B cell (primary cell): ENCODE measurements at regions not wholly inside any gene's neighbourhood (a gene's known extent, or its start where the extent isn't known, plus 50 kb on each side); places are given as distances from the start of the nearest gene placed in this dataset.

ENCODE experiments used
- ATAC-seq: fragments of 200-7000 bp; cut with Tn5 transposase; one replicate; pipeline ENCODE4 v1.10.0; 2021; ENCODE audit warnings: low read depth, mild to moderate bottlenecking, moderate number of reproducible peaks, moderate library complexity
- CTCF ChIA-PET: fragments of 350-600 bp; sonication (Branson Sonifier 250); formaldehyde crosslinking; loops from one replicate; lab custom pipeline; 2021; ENCODE audit warnings: antibody characterized with exemption, inconsistent platforms; lab: Charles Lee
- POLR2A ChIA-PET: fragments of 350-600 bp; sonication (Branson Sonifier 250); formaldehyde crosslinking; loops from one replicate; lab custom pipeline; 2021; ENCODE audit warnings: antibody characterized with exemption; lab: Charles Lee
- DNase-seq: peaks from one replicate; pipeline ENCODE4 v3.0.0; 2013
- H2AFZ ChIP-seq: 2 replicates; pipeline ENCODE4 v1.6.1; 2012; ENCODE audit warnings: mild to moderate bottlenecking, low read depth, low read length; ENCODE audit not compliant: insufficient read depth, poor library complexity, severe bottlenecking
- H3K27ac ChIP-seq, 2 donors: 1 replicate in 1 of 2; 2 replicates in 1 of 2; pipeline ENCODE4 v1.5.1; 2012 to 2013; ENCODE audit warnings: low read length in 2 of 2, mild to moderate bottlenecking in 2 of 2, moderate library complexity in 1 of 2
- H3K27me3 ChIP-seq, 4 experiments: fragments of 200-600 bp in 1 of 4; sonication (generic) in 1 of 4; replicated peaks in 1 of 4; 1 replicate in 2 of 4; 2 replicates in 2 of 4; pipeline versions ENCODE4 v1.6.1 to v1.7.0; 2013 to 2016; ENCODE audit warnings: low read length in 3 of 4, mild to moderate bottlenecking in 2 of 4, mixed read lengths in 1 of 4, moderate library complexity in 1 of 4; ENCODE audit not compliant: insufficient read depth in 4 of 4, control insufficient read depth in 3 of 4; ENCODE audit errors: control extremely low read depth in 1 of 4
- H3K36me3 ChIP-seq, 2 experiments: replicated peaks in 1 of 2; 1 replicate in 1 of 2; 2 replicates in 1 of 2; pipeline versions ENCODE4 v1.6.1 to v1.7.1; 2013; ENCODE audit warnings: low read length in 1 of 2; ENCODE audit not compliant: insufficient read depth in 2 of 2, control insufficient read depth in 1 of 2; ENCODE audit errors: control extremely low read depth in 1 of 2, extremely low read depth in 1 of 2
- H3K4me1 ChIP-seq, 2 donors: fragments of 200-600 bp in 1 of 2; sonication (generic) in 1 of 2; 1 replicate in 1 of 2; 2 replicates in 1 of 2; pipeline versions ENCODE4 v1.5.1 to v1.6.1; 2013 to 2017; ENCODE audit warnings: low read length in 2 of 2; ENCODE audit not compliant: control insufficient read depth in 2 of 2, insufficient read depth in 2 of 2
- H3K4me2 ChIP-seq: replicated peaks from 2 replicates; pipeline ENCODE3; 2012; ENCODE audit warnings: mild to moderate bottlenecking, low read depth, low read length; ENCODE audit not compliant: poor library complexity, severe bottlenecking
- H3K4me3 ChIP-seq, 5 experiments: fragments of 200-600 bp in 1 of 5; sonication (generic) in 1 of 5; 1 replicate in 3 of 5; 2 replicates in 2 of 5; pipeline versions ENCODE4 v1.5.1 to v1.7.0; 2011 to 2016; ENCODE audit warnings: low read length in 4 of 5, mild to moderate bottlenecking in 4 of 5, low read depth in 2 of 5, control low read depth in 1 of 5, moderate library complexity in 1 of 5; ENCODE audit not compliant: insufficient read depth in 1 of 5; ENCODE audit errors: control extremely low read depth in 1 of 5, extremely low read depth in 1 of 5
- H3K79me2 ChIP-seq: fragments of 200-600 bp; sonication (generic); one replicate; pipeline ENCODE4 v1.6.0; 2016; ENCODE audit warnings: low read length; ENCODE audit not compliant: control insufficient read depth, insufficient read depth
- H3K9ac ChIP-seq: fragments of 200-600 bp; sonication (generic); 2 replicates; pipeline ENCODE4 v1.6.1; 2017; ENCODE audit warnings: mild to moderate bottlenecking, low read length, moderate library complexity
- H3K9me3 ChIP-seq, 3 donors: one replicate each; pipeline versions ENCODE4 v1.6.1 to v1.7.1; 2013; ENCODE audit warnings: low read length in 2 of 3; ENCODE audit not compliant: control insufficient read depth in 2 of 3, insufficient read depth in 1 of 3; ENCODE audit errors: control extremely low read depth in 1 of 3
- H4K20me1 ChIP-seq: 2 replicates; pipeline ENCODE4 v1.6.0; 2012; ENCODE audit warnings: mild to moderate bottlenecking, low read length; ENCODE audit not compliant: insufficient read depth, control insufficient read depth, poor library complexity, severe bottlenecking
- H3K27ac Mint-ChIP-seq: one replicate; pipeline ENCODE4 v1.8.0; 2021; ENCODE audit warnings: mixed read lengths
- H3K27me3 Mint-ChIP-seq: one replicate; pipeline ENCODE4 v1.8.0; 2021; ENCODE audit warnings: mixed read lengths
- H3K4me1 Mint-ChIP-seq: one replicate; pipeline ENCODE4 v1.8.0; 2021; ENCODE audit warnings: mixed read lengths
- H3K4me3 Mint-ChIP-seq: one replicate; pipeline ENCODE4 v1.8.0; 2021; ENCODE audit warnings: mixed read lengths
- H3K9me3 Mint-ChIP-seq: one replicate; pipeline ENCODE4 v1.8.0; 2022; ENCODE audit warnings: mixed read lengths; ENCODE audit not compliant: insufficient read depth
- CTCF ChIP-seq: fragments of 200-600 bp; IDR thresholded peaks from one replicate; pipeline ENCODE4 v1.8.0; 2022; ENCODE audit warnings: antibody characterized with exemption, mild to moderate bottlenecking
- EZH2 ChIP-seq: IDR thresholded peaks from 2 replicates; pipeline ENCODE4 v1.6.1; 2012; ENCODE audit warnings: borderline replicate concordance, low read depth, mild to moderate bottlenecking, moderate library complexity, low read length; ENCODE audit not compliant: insufficient read depth, poor library complexity, severe bottlenecking
- WGBS: methylation state at CpG from one replicate; pipeline ENCODE4 v1.1.5; 2013; ENCODE audit warnings: missing lambda C conversion rate; ENCODE audit not compliant: insufficient coverage; 5-methylcytosine and 5-hydroxymethylcytosine counted together
- intact Hi-C: fragments of 100-400 bp; cut with micrococcal nuclease; formaldehyde crosslinking; loops from one replicate; pipeline ENCODE4 v1.10.0; 2022

- intact Hi-C loops = no loop called here
- Mint-ChIP-seq H3K27me3 (no peaks in the 10 kb centered on the region), H3K4me1 (no peaks in the 10 kb centered on the region), H3K27ac (no peak overlapping the region), H3K4me3 (no peak overlapping the region), H3K9me3 (peaks cover 7% of the 10 kb centered on the region)
- Histone ChIP-seq H3K4me1 (no peaks in the 10 kb centered on the region), H2AFZ (no peak overlapping the region), H3K4me3 (no peak overlapping the region), H3K36me3 (no peaks in the 10 kb centered on the region), H3K9me3 (no peaks in the 10 kb centered on the region), H3K4me2 (no peak overlapping the region), H3K79me2 (no peaks in the 10 kb centered on the region), H4K20me1 (no peaks in the 10 kb centered on the region), H3K9ac (no peak overlapping the region), H3K27me3 (no peaks in the 10 kb centered on the region), H3K27ac (no peak overlapping the region)
- CTCF ChIA-PET = no interaction called here
- POLR2A ChIA-PET = no interaction called here
- ATAC-seq = no peak
- DNase-seq = no peak
- no CpG with 5 or more reads among the region's 1 CpG for whole genome bisulfite sequencing
- TF ChIP-seq CTCF (no peak), EZH2 (no peak)
Measured at GRCh38 chr4:117420948-117421347, 335.6 kb upstream of the TRAM1L1 start.

- no peaks in the 10 kb centered on the region for H3K4me1 Mint-ChIP-seq
- H3K27me3 Mint-ChIP-seq = no peaks in the 10 kb centered on the region
- intact Hi-C loops = no loop called here
- ChIA-PET CTCF (no interaction called here), POLR2A (no interaction called here)
- H4K20me1 ChIP-seq = no peaks in the 10 kb centered on the region
- H2AFZ ChIP-seq = no peak overlapping the region
- H3K27ac Mint-ChIP-seq = no peak overlapping the region
- no peaks in the 10 kb centered on the region for H3K9me3 ChIP-seq
- H3K4me1 ChIP-seq = no peaks in the 10 kb centered on the region
- no peak overlapping the region for H3K9ac ChIP-seq
- H3K36me3 ChIP-seq = no peaks in the 10 kb centered on the region
- no peak overlapping the region for H3K4me3 Mint-ChIP-seq
- H3K4me3 ChIP-seq = no peak overlapping the region
- TF ChIP-seq CTCF = no peak
- no peak for TF ChIP-seq EZH2
- no peak overlapping the region for H3K27ac ChIP-seq
- no peak overlapping the region for H3K4me2 ChIP-seq
- no CpG with 5 or more reads among the region's 4 CpGs for WGBS
- DNase-seq (no peak), ATAC-seq (no peak)
- H3K9me3 Mint-ChIP-seq = peaks cover 7% of the 10 kb centered on the region
- no peaks in the 10 kb centered on the region for H3K27me3 ChIP-seq
- no peaks in the 10 kb centered on the region for H3K79me2 ChIP-seq
Measured at GRCh38 chr4:117421706-117422105, 336.3 kb upstream of the TRAM1L1 start.
